Immature natural killer cell (primary cell): ENCODE measurements at regions not wholly inside any gene's neighbourhood (a gene's known extent, or its start where the extent isn't known, plus 50 kb on each side); places are given as distances from the start of the nearest gene placed in this dataset.
"Not testable (repeated sequence)": the region's sequence is repeated elsewhere in the genome, so short reads cannot be mapped to it uniquely, and the experiment has no call there.

Source experiments
- DNase-seq, 3 donors: peaks; one replicate each; pipeline ENCODE4 v3.0.0; 2022; ENCODE audit warnings: mixed read lengths in 1 of 3
- H3K27ac Mint-ChIP-seq, 6 donors: one replicate each; pipeline ENCODE4 v1.8.0; 2020; ENCODE audit warnings: mixed read lengths in 6 of 6, mild to moderate bottlenecking in 5 of 6, inconsistent platforms in 4 of 6, moderate library complexity in 3 of 6
- H3K27me3 Mint-ChIP-seq, 3 donors: one replicate each; pipeline ENCODE4 v1.8.0; 2020 to 2021; ENCODE audit warnings: low read depth in 3 of 3, mild to moderate bottlenecking in 3 of 3, mixed read lengths in 3 of 3, moderate library complexity in 3 of 3, inconsistent platforms in 1 of 3
- H3K36me3 Mint-ChIP-seq, 3 donors: one replicate each; pipeline ENCODE4 v1.8.0; 2020; ENCODE audit warnings: mixed read lengths in 3 of 3, inconsistent platforms in 2 of 3, mild to moderate bottlenecking in 2 of 3
- H3K4me1 Mint-ChIP-seq, 2 donors: one replicate each; pipeline ENCODE4 v1.8.0; 2020; ENCODE audit warnings: inconsistent platforms in 2 of 2, mild to moderate bottlenecking in 2 of 2, mixed read lengths in 2 of 2, moderate library complexity in 1 of 2
- H3K4me3 Mint-ChIP-seq, 5 donors: one replicate each; pipeline ENCODE4 v1.8.0; 2020; ENCODE audit warnings: mild to moderate bottlenecking in 5 of 5, mixed read lengths in 5 of 5, inconsistent platforms in 3 of 5, moderate library complexity in 3 of 5
- H3K9me3 Mint-ChIP-seq, 6 donors: one replicate each; pipeline ENCODE4 v1.8.0; 2020; ENCODE audit warnings: mild to moderate bottlenecking in 6 of 6, mixed read lengths in 6 of 6, inconsistent platforms in 4 of 6, moderate library complexity in 3 of 6

DNA sequence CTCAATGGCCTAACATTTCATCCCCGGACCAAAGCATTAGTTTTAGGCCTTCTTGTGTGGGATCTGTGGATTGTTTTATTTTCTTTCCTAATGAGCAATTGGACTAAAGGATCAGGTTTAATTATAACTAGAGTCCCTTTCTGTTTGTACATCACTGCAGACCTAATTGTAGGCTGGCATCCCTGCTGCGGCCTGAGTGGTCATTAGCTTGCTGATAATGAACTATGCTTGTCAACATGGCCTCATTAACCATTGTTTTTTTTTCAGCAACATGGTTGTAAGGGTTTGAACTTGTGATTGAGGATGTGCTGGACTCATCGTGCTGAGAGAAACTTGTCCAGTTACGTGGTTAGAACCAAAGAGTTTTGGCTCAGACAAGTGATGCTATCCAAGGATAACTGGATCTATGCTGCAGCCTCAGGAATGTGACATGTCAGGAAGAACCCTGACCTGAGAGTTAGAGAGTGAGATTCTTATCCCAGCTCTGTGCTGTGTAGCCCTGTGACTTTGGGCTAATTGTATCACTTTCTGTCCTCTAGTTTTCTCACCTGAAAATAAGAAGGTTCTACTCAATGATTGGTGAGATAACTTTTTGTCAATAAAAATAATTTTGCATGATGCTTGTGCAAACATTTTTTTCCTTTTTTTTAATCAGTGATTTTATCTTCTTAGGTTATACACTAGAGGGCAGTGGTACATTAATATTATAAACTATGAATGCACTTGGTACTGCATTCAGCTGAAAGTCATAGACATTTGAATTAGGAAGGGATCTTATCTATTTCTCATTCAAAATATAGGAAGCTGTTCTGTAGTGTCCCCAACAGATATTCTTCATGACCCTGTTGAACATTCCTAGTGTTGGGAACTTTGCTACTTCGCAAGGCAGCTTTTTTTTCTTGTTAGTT, 140.9 kb downstream of the RNF144B start:
- H3K27me3 Mint-ChIP-seq = no peaks in the 10 kb centered on the region
- H3K9me3 Mint-ChIP-seq = no peaks in the 10 kb centered on the region
- no peak for DNase-seq
- no peaks in the 10 kb centered on the region for H3K36me3 Mint-ChIP-seq
- no peak overlapping the region for H3K27ac Mint-ChIP-seq
- no peak overlapping the region for H3K4me3 Mint-ChIP-seq
- H3K4me1 Mint-ChIP-seq = no peaks in the 10 kb centered on the region

DNA sequence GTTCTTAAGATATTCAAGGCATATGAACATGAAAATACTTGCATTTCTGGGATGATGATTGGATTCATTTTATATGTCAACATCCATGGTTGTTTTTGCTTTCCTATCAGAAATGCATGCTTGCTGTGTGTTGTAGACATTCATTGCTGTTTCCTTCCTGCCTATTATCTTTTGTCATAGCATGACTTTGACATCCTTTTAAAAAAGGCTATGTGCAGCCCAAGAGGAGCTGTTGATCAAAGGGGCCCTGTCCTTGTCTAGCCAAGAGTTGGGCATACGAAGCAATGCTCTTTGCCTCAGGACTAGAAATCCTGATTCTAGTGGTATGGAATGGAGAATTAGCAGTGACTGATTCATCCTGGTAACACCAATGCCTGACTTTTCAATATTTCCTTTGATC, 143.1 kb downstream of the RNF144B start:
- Mint-ChIP-seq H3K4me1 (no peaks in the 10 kb centered on the region), H3K27me3 (peaks cover 0 to 1% (median 0%) of the 10 kb centered on the region in 3 donors), H3K36me3 (no peaks in the 10 kb centered on the region), H3K27ac (no peak overlapping the region), H3K4me3 (no peak overlapping the region), H3K9me3 (no peaks in the 10 kb centered on the region)
- DNase-seq = no peak

DNA sequence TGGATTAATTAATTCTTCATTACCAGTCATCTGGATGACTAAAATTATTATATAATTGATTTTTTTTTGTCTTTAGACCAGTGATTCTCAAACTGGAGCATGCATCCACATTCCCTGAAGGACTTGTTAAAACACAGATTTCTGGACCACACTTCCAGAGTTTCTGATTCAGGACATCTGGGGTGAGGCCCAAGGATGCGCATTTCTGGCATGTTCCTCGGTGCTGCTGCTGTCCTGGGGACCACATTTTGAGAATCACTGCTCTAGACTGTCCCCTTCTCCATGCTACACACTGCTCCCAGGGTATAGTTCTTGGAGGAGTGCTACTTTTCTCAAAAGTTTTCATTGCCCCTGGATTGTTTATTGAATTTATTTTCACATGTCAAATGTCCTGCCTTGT, 145.0 kb downstream of the RNF144B start:
- Mint-ChIP-seq H3K4me1 (no peaks in the 10 kb centered on the region), H3K9me3 (no peaks in the 10 kb centered on the region), H3K36me3 (no peaks in the 10 kb centered on the region), H3K27me3 (peaks cover 0 to 4% (median 0%) of the 10 kb centered on the region in 3 donors), H3K4me3 (no peak overlapping the region), H3K27ac (no peak overlapping the region)
- no peak for DNase-seq

DNA sequence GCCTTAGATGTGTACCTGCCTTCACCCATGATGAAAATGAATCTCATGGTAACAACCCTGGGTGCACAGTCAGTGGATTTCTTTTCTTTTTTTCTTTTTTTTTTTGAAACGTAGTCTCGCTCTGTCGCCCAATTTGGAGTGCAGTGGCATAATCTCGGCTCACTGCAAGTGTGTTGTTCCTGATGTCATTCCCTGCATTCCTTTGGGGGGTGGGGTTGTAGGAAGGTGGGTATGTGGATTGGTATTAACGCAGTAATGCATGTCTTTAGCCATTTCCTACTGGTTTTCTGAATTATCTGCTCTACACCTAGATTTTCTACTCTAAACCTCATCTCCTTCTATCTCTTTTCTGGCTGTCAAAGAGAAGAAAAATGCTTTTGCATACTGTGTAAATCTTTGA, 146.6 kb downstream of the RNF144B start:
- H3K27ac Mint-ChIP-seq = no peak overlapping the region
- H3K4me3 Mint-ChIP-seq = no peak overlapping the region
- peaks cover 0 to 4% (median 0%) of the 10 kb centered on the region in 3 donors for H3K27me3 Mint-ChIP-seq
- H3K36me3 Mint-ChIP-seq = no peaks in the 10 kb centered on the region
- no peak for DNase-seq
- no peaks in the 10 kb centered on the region for H3K4me1 Mint-ChIP-seq
- H3K9me3 Mint-ChIP-seq = no peaks in the 10 kb centered on the region

DNA sequence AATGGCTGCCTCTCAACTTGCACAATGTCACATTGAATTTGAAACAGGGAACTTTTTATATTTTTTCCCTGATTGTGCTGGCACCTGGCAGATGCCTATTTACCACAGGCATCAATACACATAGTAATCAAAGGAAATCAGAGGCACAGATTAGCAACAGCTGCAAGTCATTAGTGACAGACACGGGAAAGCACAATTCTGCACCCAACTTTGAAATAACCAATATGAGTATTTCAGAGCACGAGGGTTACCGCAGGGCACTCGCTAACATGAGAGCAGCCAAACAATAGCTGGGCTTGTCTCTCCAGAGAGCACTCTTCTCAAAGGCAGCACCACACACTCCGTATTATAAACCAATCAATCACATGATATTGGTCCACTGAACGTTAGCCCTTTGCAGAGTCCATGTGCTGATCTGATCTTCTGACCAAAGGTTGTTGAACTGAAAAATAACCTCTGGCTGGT, 149.5 kb downstream of the RNF144B start:
- Mint-ChIP-seq H3K27ac (no peak overlapping the region), H3K9me3 (peaks cover 0 to 3% (median 0%) of the 10 kb centered on the region in 6 donors), H3K36me3 (no peaks in the 10 kb centered on the region), H3K27me3 (peaks cover 4 to 7% (median 5%) of the 10 kb centered on the region in 3 donors), H3K4me3 (no peak overlapping the region), H3K4me1 (no peaks in the 10 kb centered on the region)
- DNase-seq = no peak

DNA sequence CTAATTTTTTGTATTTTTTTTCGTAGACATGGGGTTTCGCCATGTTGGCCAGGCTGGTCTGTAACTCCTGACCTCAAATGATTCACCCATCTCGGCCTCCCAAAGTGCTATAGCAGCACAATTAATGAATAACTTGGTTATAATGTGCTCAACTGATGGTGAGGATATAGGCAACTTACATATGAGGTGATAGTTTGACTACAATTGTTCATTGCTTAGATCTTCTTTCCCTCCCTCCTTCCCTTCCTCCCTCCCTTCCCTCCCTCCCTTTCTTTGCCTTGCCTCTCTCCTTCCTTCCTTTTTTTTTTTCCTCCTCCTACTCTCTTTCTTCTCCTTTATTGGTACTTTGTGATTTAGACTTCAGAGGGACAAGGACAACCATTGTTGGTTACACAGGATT, 151.2 kb downstream of the RNF144B start:
- Mint-ChIP-seq H3K36me3 (no peaks in the 10 kb centered on the region), H3K27me3 (peaks cover 4 to 7% (median 5%) of the 10 kb centered on the region in 3 donors), H3K4me3 (no peak overlapping the region), H3K27ac (no peak overlapping the region), H3K4me1 (no peaks in the 10 kb centered on the region), H3K9me3 (peaks cover 0 to 3% (median under 1%) of the 10 kb centered on the region in 6 donors)
- no peak for DNase-seq

DNA sequence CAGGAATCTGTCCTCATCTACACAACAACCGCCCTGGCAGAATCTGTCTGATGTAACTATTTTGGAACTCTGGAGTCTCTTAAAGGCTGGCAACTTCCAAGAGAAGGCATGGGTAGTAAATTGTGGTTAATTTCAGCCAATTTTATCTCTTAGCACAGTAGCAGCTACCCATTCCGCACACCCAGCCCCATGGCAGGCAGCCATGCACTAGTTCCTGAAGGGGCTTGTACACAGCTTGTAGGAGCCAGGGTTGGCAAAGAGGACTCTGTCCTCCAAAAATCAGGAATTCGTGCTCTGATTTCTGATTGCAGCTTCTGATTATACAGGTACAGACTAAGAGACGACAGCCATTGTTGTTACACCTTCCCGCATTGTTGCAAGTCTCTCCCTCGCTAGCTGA, 155.9 kb downstream of the RNF144B start:
- no peak overlapping the region for H3K27ac Mint-ChIP-seq
- no peaks in the 10 kb centered on the region for H3K4me1 Mint-ChIP-seq
- DNase-seq = no peak
- no peak overlapping the region for H3K4me3 Mint-ChIP-seq
- peaks cover 3 to 4% (median 4%) of the 10 kb centered on the region in 3 donors for H3K36me3 Mint-ChIP-seq
- H3K27me3 Mint-ChIP-seq = peaks cover 4 to 7% (median 5%) of the 10 kb centered on the region in 3 donors
- peaks cover 7 to 20% (median 12%) of the 10 kb centered on the region in 6 donors for H3K9me3 Mint-ChIP-seq

DNA sequence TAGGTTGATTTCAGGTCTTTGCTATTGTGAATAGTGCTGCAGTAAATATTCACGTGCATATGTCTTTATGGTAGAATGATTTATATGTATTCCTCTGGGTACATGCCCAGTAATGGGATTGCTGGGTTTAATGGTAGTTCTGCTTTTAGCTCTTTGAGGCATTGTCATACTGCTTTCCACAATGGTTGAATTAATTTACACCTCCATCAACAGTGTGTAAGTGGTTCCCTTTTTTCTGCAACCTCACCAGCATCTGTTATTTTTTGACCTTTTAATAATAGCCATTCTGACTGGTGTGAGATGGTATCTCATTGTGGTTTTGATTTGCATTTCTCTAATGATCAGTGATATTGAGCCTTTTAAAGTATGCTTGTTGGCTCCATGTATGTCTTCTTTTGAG, 158.0 kb downstream of the RNF144B start:
- peaks cover 8 to 20% (median 12%) of the 10 kb centered on the region in 6 donors for H3K9me3 Mint-ChIP-seq
- not testable (repeated sequence) for H3K36me3 Mint-ChIP-seq, H3K27ac Mint-ChIP-seq, DNase-seq, H3K4me1 Mint-ChIP-seq, H3K4me3 Mint-ChIP-seq, H3K27me3 Mint-ChIP-seq

DNA sequence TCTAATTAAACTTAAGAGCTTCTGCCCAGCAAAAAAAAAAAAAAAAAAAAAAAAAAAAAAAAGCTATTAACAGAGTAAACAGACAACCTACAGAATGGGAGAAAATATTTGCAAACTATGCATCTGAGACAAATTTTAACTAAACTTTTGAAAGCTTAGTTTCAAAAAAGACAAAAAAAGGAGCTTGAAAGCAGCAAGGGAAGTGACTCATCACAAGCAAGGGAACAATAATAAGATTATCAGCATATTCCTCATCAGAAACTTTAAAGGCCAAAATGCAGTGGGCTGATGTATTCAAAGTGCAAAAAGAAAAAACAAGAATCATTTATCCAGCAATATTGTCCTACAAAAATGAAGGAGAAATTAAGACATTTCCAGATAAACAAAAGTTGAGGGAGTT, 158.6 kb downstream of the RNF144B start:
- no peak for DNase-seq
- Mint-ChIP-seq H3K27me3 (peaks cover 0 to 4% (median 2%) of the 10 kb centered on the region in 3 donors), H3K27ac (no peak overlapping the region), H3K4me3 (no peak overlapping the region), H3K36me3 (peaks cover 3 to 4% (median 4%) of the 10 kb centered on the region in 3 donors), H3K9me3 (peaks cover 8 to 20% (median 12%) of the 10 kb centered on the region in 6 donors), H3K4me1 (no peaks in the 10 kb centered on the region)

DNA sequence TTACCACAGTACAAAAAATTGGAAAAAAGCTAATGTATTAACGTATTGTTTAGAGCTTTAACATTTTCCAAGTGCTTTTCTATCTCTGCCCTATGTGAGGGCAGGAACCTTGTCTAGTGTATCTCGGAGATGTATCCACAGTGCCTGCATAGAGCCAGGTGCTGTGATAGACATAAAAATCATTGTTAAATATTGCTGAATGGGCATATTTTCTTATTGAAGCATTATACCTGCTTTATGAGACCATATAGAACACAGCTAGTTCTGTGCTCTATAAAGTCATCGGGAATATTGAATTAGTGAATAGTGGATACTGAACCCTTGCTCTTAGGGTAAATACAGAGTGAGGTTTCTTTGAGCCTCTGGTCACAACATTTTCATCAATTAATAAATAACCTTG, 163.0 kb downstream of the RNF144B start:
- no peak for DNase-seq
- Mint-ChIP-seq H3K27me3 (peaks cover 0 to 6% (median 2%) of the 10 kb centered on the region in 3 donors), H3K36me3 (peaks cover 0 to 3% (median 0%) of the 10 kb centered on the region in 3 donors), H3K27ac (no peak overlapping the region), H3K4me1 (no peaks in the 10 kb centered on the region), H3K9me3 (peaks cover 0 to 7% (median 4%) of the 10 kb centered on the region in 6 donors), H3K4me3 (no peak overlapping the region)

DNA sequence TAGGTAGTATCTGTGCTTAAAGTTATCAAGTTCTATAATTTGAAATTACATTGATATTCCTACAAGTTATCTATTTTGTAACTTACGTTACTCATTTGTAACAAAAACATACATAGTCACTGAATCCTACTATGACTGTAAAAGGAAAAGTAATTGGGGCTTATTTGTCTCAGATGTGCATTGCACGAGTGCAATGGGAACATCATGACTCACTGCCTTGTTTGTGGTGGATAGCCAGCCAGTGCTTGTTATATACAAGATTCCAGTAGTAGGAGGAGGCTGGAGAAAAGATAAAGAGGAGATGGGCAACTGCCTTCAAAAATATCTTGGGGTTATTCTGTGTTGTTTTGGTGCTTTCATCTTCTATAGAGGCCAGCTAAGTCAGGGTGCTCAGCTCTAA, 164.1 kb downstream of the RNF144B start:
- no peak overlapping the region for H3K27ac Mint-ChIP-seq
- peaks cover 0 to 4% (median 2%) of the 10 kb centered on the region in 3 donors for H3K27me3 Mint-ChIP-seq
- peaks cover 0 to 6% (median 3%) of the 10 kb centered on the region in 6 donors for H3K9me3 Mint-ChIP-seq
- peaks cover 0 to 3% (median 0%) of the 10 kb centered on the region in 3 donors for H3K36me3 Mint-ChIP-seq
- DNase-seq = no peak
- no peak overlapping the region for H3K4me3 Mint-ChIP-seq
- no peaks in the 10 kb centered on the region for H3K4me1 Mint-ChIP-seq

DNA sequence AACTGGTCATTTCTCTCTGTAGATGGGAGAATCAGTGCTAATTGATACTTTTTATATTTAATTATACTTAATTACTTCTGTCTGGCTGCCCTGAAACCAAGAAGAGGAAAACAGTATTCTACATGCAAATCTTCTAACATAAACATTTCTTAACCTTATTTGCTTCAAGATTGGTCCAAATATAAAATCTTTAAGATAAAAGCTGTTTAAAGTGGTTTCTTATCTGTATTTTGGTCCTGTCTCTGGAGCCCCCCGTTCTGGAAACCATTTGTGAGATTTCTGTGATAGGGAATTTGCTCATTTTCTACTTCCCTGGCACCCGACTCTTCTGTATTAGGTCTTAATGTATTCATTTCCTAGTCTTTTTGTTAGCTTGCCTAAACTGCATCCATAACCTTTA, 168.6 kb downstream of the RNF144B start:
- H3K4me1 Mint-ChIP-seq = no peaks in the 10 kb centered on the region
- H3K27me3 Mint-ChIP-seq = peaks cover 0 to 9% (median 2%) of the 10 kb centered on the region in 3 donors
- no peak for DNase-seq
- H3K36me3 Mint-ChIP-seq = peaks cover 0 to 3% (median 0%) of the 10 kb centered on the region in 3 donors
- H3K9me3 Mint-ChIP-seq = no peaks in the 10 kb centered on the region
- no peak overlapping the region for H3K4me3 Mint-ChIP-seq
- no peak overlapping the region for H3K27ac Mint-ChIP-seq

DNA sequence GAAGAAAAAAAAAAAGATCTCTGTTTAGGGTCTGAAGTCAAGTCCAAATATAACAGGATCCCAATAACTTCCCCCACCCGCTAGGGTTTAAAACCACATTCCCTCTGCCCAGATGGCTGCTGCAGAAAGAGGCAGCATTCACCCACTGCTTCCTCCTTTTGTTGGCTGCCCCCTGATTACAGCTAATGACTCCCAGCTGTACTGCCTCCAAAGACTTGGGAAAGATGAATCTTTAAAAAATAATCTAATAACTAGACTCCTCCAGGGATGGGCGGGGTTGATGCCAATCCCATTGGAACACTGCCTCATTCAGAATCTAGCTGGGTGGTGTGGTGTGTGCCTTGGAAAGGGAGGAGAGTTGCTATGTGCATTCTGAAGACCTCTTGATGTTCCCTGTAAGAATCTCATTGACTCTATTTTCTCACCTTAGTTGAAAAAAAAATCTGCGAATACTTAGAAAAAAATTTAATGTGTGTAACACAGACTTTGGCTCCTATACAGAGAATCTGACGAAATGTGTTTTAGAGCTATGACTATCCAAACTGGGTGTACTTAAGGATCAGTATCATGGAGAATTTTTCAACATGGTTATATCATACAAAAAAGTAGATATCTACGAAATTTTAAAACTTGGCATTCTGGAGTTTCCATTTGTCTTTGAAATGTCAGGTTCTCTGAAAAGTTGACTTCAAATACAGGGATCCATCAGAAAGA, 174.0 kb downstream of the RNF144B start:
- H3K4me1 Mint-ChIP-seq = no peaks in the 10 kb centered on the region
- H3K36me3 Mint-ChIP-seq = no peaks in the 10 kb centered on the region
- H3K27ac Mint-ChIP-seq = no peak overlapping the region
- no peak for DNase-seq
- peaks cover 0 to under 1% (median 0%) of the 10 kb centered on the region in 6 donors for H3K9me3 Mint-ChIP-seq
- no peak overlapping the region for H3K4me3 Mint-ChIP-seq
- H3K27me3 Mint-ChIP-seq = peaks cover 0 to 8% (median 3%) of the 10 kb centered on the region in 3 donors

DNA sequence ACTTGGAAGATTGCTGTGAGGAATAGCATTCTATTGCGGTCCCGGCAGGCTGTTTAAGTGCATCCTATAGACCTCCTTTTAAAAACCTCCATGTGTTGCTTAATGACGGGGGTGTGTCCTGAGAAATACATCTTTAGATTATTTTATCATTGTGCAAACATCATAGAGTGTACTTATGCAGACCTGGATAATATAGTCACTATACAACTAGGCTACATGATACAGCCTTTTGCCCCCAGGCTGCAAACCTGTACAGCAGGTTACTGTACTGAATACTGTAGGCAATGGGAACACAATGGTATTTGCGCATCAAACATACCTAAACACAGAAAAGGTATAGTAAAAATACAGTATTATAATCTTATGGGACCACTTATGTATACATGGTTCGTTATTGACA, 175.6 kb downstream of the RNF144B start:
- H3K9me3 Mint-ChIP-seq = peaks cover 0 to 2% (median 0%) of the 10 kb centered on the region in 6 donors
- H3K36me3 Mint-ChIP-seq = no peaks in the 10 kb centered on the region
- no peaks in the 10 kb centered on the region for H3K4me1 Mint-ChIP-seq
- H3K27me3 Mint-ChIP-seq = peaks cover 0 to 8% (median 5%) of the 10 kb centered on the region in 3 donors
- no peak overlapping the region for H3K27ac Mint-ChIP-seq
- H3K4me3 Mint-ChIP-seq = no peak overlapping the region
- no peak for DNase-seq
